Astrocyte (in vitro differentiated cells and primary cell): ENCODE measurements at regions not wholly inside any gene's neighbourhood (a gene's known extent, or its start where the extent isn't known, plus 50 kb on each side); places are given as distances from the start of the nearest gene placed in this dataset.

Experiments used
- CTCF ChIP-seq: IDR thresholded peaks from 2 replicates; pipeline ENCODE4 v1.5.1; 2011; ENCODE audit warnings: low read depth, mild to moderate bottlenecking, inconsistent platforms, low read length, moderate library complexity; ENCODE audit not compliant: insufficient read depth
- EZH2 ChIP-seq: IDR thresholded peaks from 2 replicates; pipeline ENCODE4 v1.6.1; 2012; ENCODE audit warnings: mild to moderate bottlenecking, low read length, inconsistent platforms; ENCODE audit not compliant: insufficient read depth

- TF ChIP-seq CTCF, result no peak
- TF ChIP-seq EZH2, result no peak
These were observed 368.5 kb downstream of the KIF2B start for GRCh38 chr17:54191261-54191660.
